HCT116 (cell line): ENCODE measurements at regions not wholly inside any gene's neighbourhood (a gene's known extent, or its start where the extent isn't known, plus 50 kb on each side); places are given as distances from the start of the nearest gene placed in this dataset.

Experiments used
- ATAC-seq: fragments of 200-7000 bp; cut with Tn5 transposase; 2 replicates; pipeline ENCODE4 v1.9.1; 2020; ENCODE audit warnings: mild to moderate bottlenecking, moderate library complexity
- BruUV-seq: library from RNA; stranded (reverse); fragments of 400-500 nt; replicated peaks from 2 replicates; lab custom pipeline; 2021; lab: Mats Ljungman, UMichigan
- CTCF ChIA-PET: fragments of 300-600 bp; sonication (Branson Sonifier 250); formaldehyde crosslinking; loops from one replicate; lab custom pipeline; 2021; ENCODE audit warnings: antibody characterized with exemption; lab: Charles Lee
- POLR2A ChIA-PET: fragments of 300-600, 350-600 bp; sonication (Branson Sonifier 250); formaldehyde crosslinking; loops from one replicate; lab custom pipeline; 2021; ENCODE audit warnings: antibody characterized with exemption; lab: Charles Lee
- RAD21 ChIA-PET, 2 experiments: fragments of 300-600 bp; sonication (Branson Sonifier 250); formaldehyde crosslinking; loops; one replicate each; lab custom pipeline; 2023; ENCODE audit warnings: low total read pairs in 2 of 2; ENCODE audit not compliant: uncharacterized antibody in 2 of 2, unreplicated experiment in 2 of 2, low non-redundant PET in 1 of 2; lab: Charles Lee
- DNase-seq: peaks from one replicate; pipeline ENCODE4 v3.0.0-alpha.2; 2010; ENCODE audit warnings: low read depth, low spot score
- H2AFZ ChIP-seq: fragments of 200-600 bp; shearing (Covaris generic), sonication (generic); 2 replicates; pipeline ENCODE4 v1.6.1; 2017; ENCODE audit warnings: low read depth, mixed run types, mixed read lengths, antibody characterized with exemption, low read length; ENCODE audit not compliant: poor library complexity, severe bottlenecking
- H3K27ac ChIP-seq: 2 replicates; pipeline ENCODE4 v1.5.1; 2012; ENCODE audit warnings: low read depth, low read length
- H3K27me3 ChIP-seq: fragments of 200-600 bp; sonication (generic); 2 replicates; pipeline ENCODE4 v1.6.1; 2016; ENCODE audit warnings: mixed run types, low read length, mixed read lengths; ENCODE audit not compliant: insufficient read depth
- H3K36me3 ChIP-seq, 2 experiments: fragments of 200-500 bp in 1 of 2; fragments of 200-600 bp in 1 of 2; sonication (Bioruptor generic) in 1 of 2; sonication (generic) in 1 of 2; 2 replicates each; pipeline versions ENCODE4 v1.5.1 to v1.6.1; 2014 to 2016; ENCODE audit warnings: low read length in 2 of 2, inconsistent platforms in 1 of 2, mixed read lengths in 1 of 2, mixed run types in 1 of 2; ENCODE audit not compliant: insufficient read depth in 2 of 2, control insufficient read depth in 1 of 2
- H3K4me1 ChIP-seq, 2 experiments: fragments of 200-600 bp in 1 of 2; sonication (generic) in 1 of 2; 2 replicates each; pipeline versions ENCODE4 v1.5.1 to v1.6.1; 2012 to 2017; ENCODE audit warnings: low read length in 2 of 2, inconsistent platforms in 1 of 2, mild to moderate bottlenecking in 1 of 2, mixed read lengths in 1 of 2, mixed run types in 1 of 2, moderate library complexity in 1 of 2; ENCODE audit not compliant: insufficient read depth in 2 of 2, control insufficient read depth in 1 of 2
- H3K4me2 ChIP-seq: fragments of 200-600 bp; sonication (generic); 2 replicates; pipeline ENCODE4 v1.6.1; 2017; ENCODE audit warnings: mixed run types, low read length, mixed read lengths
- H3K4me3 ChIP-seq, 2 experiments: fragments of 200-600 bp in 1 of 2; sonication (generic) in 1 of 2; replicated peaks in 1 of 2; 2 replicates each; pipeline ENCODE4 v1.5.1; 2011 to 2016; ENCODE audit warnings: low read length in 2 of 2, control low read depth in 1 of 2, low read depth in 1 of 2, mild to moderate bottlenecking in 1 of 2, mixed read lengths in 1 of 2, mixed run types in 1 of 2
- H3K79me2 ChIP-seq: fragments of 200-600 bp; sonication (generic); 2 replicates; pipeline ENCODE4 v1.6.1; 2017; ENCODE audit warnings: mild to moderate bottlenecking, mixed run types, low read length, moderate library complexity, mixed read lengths; ENCODE audit not compliant: insufficient read depth
- H3K9ac ChIP-seq: fragments of 200-600 bp; sonication (generic); 2 replicates; pipeline ENCODE4 v1.6.1; 2016; ENCODE audit warnings: low read length, mixed read lengths
- H3K9me2 ChIP-seq: fragments of 200-600 bp; sonication (generic), shearing (Covaris generic); 2 replicates; pipeline ENCODE4 v1.6.1; 2017; ENCODE audit warnings: mixed run types, mild to moderate bottlenecking, moderate library complexity; ENCODE audit not compliant: insufficient read depth
- H3K9me3 ChIP-seq, 2 experiments: fragments of 200-500 bp in 1 of 2; fragments of 200-600 bp in 1 of 2; sonication (Bioruptor generic) in 1 of 2; sonication (generic) in 1 of 2; 2 replicates each; pipeline ENCODE4 v1.6.1; 2014 to 2017; ENCODE audit warnings: low read length in 2 of 2, mixed read lengths in 2 of 2, inconsistent platforms in 1 of 2, low read depth in 1 of 2, mild to moderate bottlenecking in 1 of 2, mixed run types in 1 of 2, moderate library complexity in 1 of 2; ENCODE audit not compliant: control insufficient read depth in 1 of 2, insufficient read depth in 1 of 2
- H4K20me1 ChIP-seq: fragments of 200-600 bp; sonication (generic), shearing (Covaris generic); 2 replicates; pipeline ENCODE4 v1.6.1; 2017; ENCODE audit warnings: mixed run types, mild to moderate bottlenecking, moderate library complexity; ENCODE audit not compliant: insufficient read depth
- CBX3 ChIP-seq: IDR thresholded peaks from 2 replicates; pipeline ENCODE4 v1.6.1; 2012; ENCODE audit warnings: low read depth
- CEBPB ChIP-seq: IDR thresholded peaks from 2 replicates; pipeline ENCODE4 v1.6.1; 2012; ENCODE audit warnings: low read depth
- EGR1 ChIP-seq: IDR thresholded peaks from 2 replicates; pipeline ENCODE4 v1.6.1; 2012; ENCODE audit warnings: low read depth
- ELF1 ChIP-seq: IDR thresholded peaks from 2 replicates; pipeline ENCODE4 v1.6.1; 2012; ENCODE audit warnings: low read depth, borderline replicate concordance
- EZH2phosphoT487 ChIP-seq: fragments of 200-600 bp; IDR thresholded peaks from 2 replicates; pipeline ENCODE4 v1.6.1; 2018; ENCODE audit warnings: antibody characterized with exemption, borderline replicate concordance
- JUND ChIP-seq: IDR thresholded peaks from 2 replicates; pipeline ENCODE4 v1.6.1; 2012
- POLR2AphosphoS5 ChIP-seq: IDR thresholded peaks from 2 replicates; pipeline ENCODE4 v1.6.1; 2011; ENCODE audit warnings: mild to moderate bottlenecking, low read depth, low read length, moderate library complexity
- RAD21 ChIP-seq: IDR thresholded peaks from 2 replicates; pipeline ENCODE4 v1.6.1; 2012; ENCODE audit warnings: low read depth, mild to moderate bottlenecking
- REST ChIP-seq: IDR thresholded peaks from 2 replicates; pipeline ENCODE4 v1.6.1; 2012; ENCODE audit warnings: low read depth
- SIN3A ChIP-seq: IDR thresholded peaks from 2 replicates; pipeline ENCODE4 v1.6.1; 2012; ENCODE audit warnings: low read depth
- SP1 ChIP-seq: IDR thresholded peaks from 2 replicates; pipeline ENCODE4 v1.6.1; 2012; ENCODE audit warnings: low read depth
- TCF7L2 ChIP-seq: IDR thresholded peaks from 2 replicates; pipeline ENCODE4 v1.7.0; 2011; ENCODE audit warnings: borderline replicate concordance, inconsistent platforms; ENCODE audit not compliant: insufficient read depth, insufficient read length; ENCODE audit errors: extremely low read depth
- ZNF274 ChIP-seq: fragments of 200-500 bp; sonication (Bioruptor generic); IDR thresholded peaks from 2 replicates; pipeline ENCODE4 v1.6.1; 2014; ENCODE audit warnings: mild to moderate bottlenecking, low read depth, low read length, inconsistent platforms
- intact Hi-C: fragments of 100-400 bp; cut with micrococcal nuclease; formaldehyde crosslinking; loops from 2 replicates; pipeline ENCODE4 v1.10.0; 2022

GRCh38 chr1:95850165-95850649 is 616.2 kb downstream of the RWDD3 start (continued):
- TF ChIP-seq EZH2phosphoT487: no peak

GRCh38 chr1:95850763-95851162 is 616.8 kb downstream of the RWDD3 start:
- ChIA-PET POLR2A (no interaction called here), CTCF (no interaction called here), RAD21 (no interaction called here)
- H3K27ac ChIP-seq: no peak overlapping the region
- H3K9me2 ChIP-seq: no peaks in the 10 kb centered on the region
- no peak for DNase-seq
- H3K9me3 ChIP-seq: no peaks in the 10 kb centered on the region
- intact Hi-C loops: no loop called here
- no TSS peak for BruUV-seq
- no peaks in the 10 kb centered on the region for H3K79me2 ChIP-seq
- TF ChIP-seq CEBPB (no peak), JUND (no peak), EGR1 (no peak), ZNF274 (no peak), SIN3A (no peak), ELF1 (no peak), SP1 (no peak), CBX3 (no peak), TCF7L2 (no peak), EZH2phosphoT487 (no peak), POLR2AphosphoS5 (no peak), REST (no peak), RAD21 (no peak)
- H3K36me3 ChIP-seq: no peaks in the 10 kb centered on the region
- no peak overlapping the region for H2AFZ ChIP-seq
- H3K4me3 ChIP-seq: no peak overlapping the region
- H3K4me2 ChIP-seq: no peak overlapping the region
- H3K27me3 ChIP-seq: no peaks in the 10 kb centered on the region; the same call in 1 of the 2 replicates
- H3K9ac ChIP-seq: no peak overlapping the region
- H4K20me1 ChIP-seq: no peaks in the 10 kb centered on the region
- ATAC-seq: no peak
- no peaks in the 10 kb centered on the region for H3K4me1 ChIP-seq
